ENCODE measurements at regions not wholly inside any gene's neighbourhood (a gene's known extent, or its start where the extent isn't known, plus 50 kb on each side); places are given as distances from the start of the nearest gene placed in this dataset.

GRCh38 chrX:7399373-7399772, 251.4 kb upstream of the PUDP start:
- Histone ChIP-seq H3K27me3 (no peaks in the 10 kb centered on the region), H3K36me3 (no peaks in the 10 kb centered on the region), H3K4me1 (no peaks in the 10 kb centered on the region), H3K9me3 (no peaks in the 10 kb centered on the region), H3K27ac (no peak overlapping the region), H3K4me3 (replicated peaks in 1 of 3) (no peak overlapping the region)
- TF ChIP-seq CTCF (IDR thresholded peaks at IDR 0.05) (no peak), POLR2A (IDR thresholded peaks at IDR 0.05) (no peak)
- WGBS, 2 donors = 94 to 100% methylated on average over 2 of the region's 2 CpGs
- DNase-seq = no peak
- intact Hi-C loops (cut with DNase I) = no loop called here

DNA sequence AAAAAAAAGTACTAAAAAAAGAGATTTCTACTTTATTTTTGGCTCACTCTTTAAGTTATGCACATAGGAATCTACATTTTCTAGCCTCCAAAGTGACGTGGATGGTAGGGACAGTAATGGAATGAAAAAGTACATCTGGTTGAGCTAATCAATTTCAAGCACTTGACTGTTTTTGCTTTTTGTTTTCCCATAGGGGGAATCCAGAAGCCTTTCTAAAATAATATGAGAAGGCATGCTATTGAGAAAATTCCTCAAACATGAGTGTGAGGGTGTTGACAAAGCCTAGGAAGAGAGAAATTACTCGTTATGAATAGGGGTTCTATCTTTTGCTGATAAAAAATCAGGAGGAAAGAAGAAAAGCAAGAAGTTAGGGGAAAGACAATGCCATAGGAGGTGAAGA, 242.5 kb upstream of the PUDP start:
- H3K27me3 ChIP-seq = no peaks in the 10 kb centered on the region
- DNase-seq = no peak
- H3K27ac ChIP-seq = no peak overlapping the region
- intact Hi-C loops (cut with DNase I) = no loop called here
- 58 to 62% methylated on average over 2 of the region's 2 CpGs for WGBS, 2 donors
- no peaks in the 10 kb centered on the region for H3K9me3 ChIP-seq
- no peaks in the 10 kb centered on the region for H3K4me1 ChIP-seq
- no peaks in the 10 kb centered on the region for H3K36me3 ChIP-seq
- no peak overlapping the region for H3K4me3 ChIP-seq (replicated peaks in 1 of 3)
- no peak for TF ChIP-seq CTCF (IDR thresholded peaks at IDR 0.05)
- no peak for TF ChIP-seq POLR2A (IDR thresholded peaks at IDR 0.05)

- no peak for DNase-seq
- no peak for TF ChIP-seq CTCF (IDR thresholded peaks at IDR 0.05)
- TF ChIP-seq POLR2A (IDR thresholded peaks at IDR 0.05) = no peak
- no peak overlapping the region for H3K4me3 ChIP-seq (replicated peaks in 1 of 3)
- H3K27me3 ChIP-seq = no peaks in the 10 kb centered on the region
- intact Hi-C loops (cut with DNase I) = no loop called here
- H3K9me3 ChIP-seq = no peaks in the 10 kb centered on the region
- WGBS, 2 donors = 21 to 27% methylated on average over 2 of the region's 2 CpGs
- H3K4me1 ChIP-seq = no peaks in the 10 kb centered on the region
- no peaks in the 10 kb centered on the region for H3K36me3 ChIP-seq
- H3K27ac ChIP-seq = no peak overlapping the region
Measured at GRCh38 chrX:7389576-7389975, 241.6 kb upstream of the PUDP start.

GRCh38 chrX:7385131-7385530, 237.2 kb upstream of the PUDP start:
- H3K4me1 ChIP-seq = no peaks in the 10 kb centered on the region
- intact Hi-C loops (cut with DNase I) = no loop called here
- no peak overlapping the region for H3K27ac ChIP-seq
- no peak overlapping the region for H3K4me3 ChIP-seq (replicated peaks in 1 of 3)
- DNase-seq = no peak
- WGBS, 2 donors = 84 to 90% methylated on average over 4 of the region's 4 CpGs
- TF ChIP-seq CTCF (IDR thresholded peaks at IDR 0.05) = no peak
- no peak for TF ChIP-seq POLR2A (IDR thresholded peaks at IDR 0.05)
- H3K9me3 ChIP-seq = no peaks in the 10 kb centered on the region
- H3K27me3 ChIP-seq = no peaks in the 10 kb centered on the region
- H3K36me3 ChIP-seq = no peaks in the 10 kb centered on the region

DNA sequence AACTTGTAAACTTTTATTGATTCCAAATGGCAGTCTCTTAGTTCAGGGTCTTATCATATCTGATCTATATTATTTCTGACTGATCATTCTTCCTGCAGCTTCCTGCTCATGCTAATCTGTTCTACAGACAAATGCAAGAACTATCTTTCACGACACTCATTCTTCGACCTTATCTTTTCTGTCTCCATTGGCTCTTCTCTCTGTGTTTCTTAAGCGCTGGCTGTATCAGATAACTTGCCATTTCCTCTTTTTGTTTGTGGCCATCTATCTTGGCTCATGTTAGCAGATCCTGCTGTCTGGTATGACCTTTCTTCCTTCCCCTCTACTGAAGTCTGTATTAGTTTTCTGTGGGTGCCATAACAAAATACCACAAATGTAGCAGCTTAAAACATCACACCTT, 230.5 kb upstream of the PUDP start:
- no peak for DNase-seq
- no peak for TF ChIP-seq CTCF (IDR thresholded peaks at IDR 0.05)
- TF ChIP-seq POLR2A (IDR thresholded peaks at IDR 0.05) = no peak
- Histone ChIP-seq H3K9me3 (no peaks in the 10 kb centered on the region), H3K4me1 (no peaks in the 10 kb centered on the region), H3K36me3 (no peaks in the 10 kb centered on the region), H3K27ac (no peak overlapping the region), H3K4me3 (replicated peaks in 1 of 3) (no peak overlapping the region), H3K27me3 (no peaks in the 10 kb centered on the region)
- 74 to 79% methylated on average over 3 of the region's 3 CpGs for WGBS, 2 donors
- intact Hi-C loops (cut with DNase I) = no loop called here
